Stimulated activated CD8-positive, alpha-beta memory T cell treated with anti-CD3 and anti-CD28 coated beads, Interleukin-7, amount 100 ng/mL, for 4 hours (primary cell): ENCODE measurements at regions not wholly inside any gene's neighbourhood (a gene's known extent, or its start where the extent isn't known, plus 50 kb on each side); places are given as distances from the start of the nearest gene placed in this dataset.
"Not testable (repeated sequence)": the region's sequence is repeated elsewhere in the genome, so short reads cannot be mapped to it uniquely, and the experiment has no call there.

Experiments
- DNase-seq, 2 donors: peaks; one replicate each; pipeline ENCODE4 v3.0.0-alpha.2; 2020; ENCODE audit warnings: low read depth in 2 of 2

DNA sequence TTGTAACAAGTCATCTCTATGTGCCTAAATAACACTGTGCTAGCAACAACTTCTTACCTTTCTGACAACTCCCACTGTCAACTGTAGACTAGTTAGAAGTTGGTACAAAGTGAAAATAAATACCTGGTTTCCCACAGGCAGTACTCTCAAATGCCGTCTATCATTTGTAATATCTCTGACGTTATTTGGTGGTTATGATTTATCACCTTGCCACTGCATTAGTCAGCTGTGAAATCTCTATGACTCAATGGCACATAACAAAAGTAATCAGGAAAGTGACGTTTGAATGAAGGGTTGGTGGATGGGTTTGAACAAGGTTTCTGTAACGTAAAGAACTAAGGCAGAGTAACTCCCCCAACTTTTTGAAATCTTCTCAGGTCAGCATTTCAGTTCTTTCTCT is 592.3 kb downstream of the MAT2B start:
- no peak for DNase-seq

- DNase-seq = no peak
These were observed 593.1 kb downstream of the MAT2B start for GRCh38 chr5:164098531-164098930.

GRCh38 chr5:164098979-164099378 is 593.6 kb downstream of the MAT2B start:
- DNase-seq = no peak

GRCh38 chr5:164115420-164115819 is 610.0 kb downstream of the MAT2B start:
- DNase-seq = no peak

- no peak for DNase-seq
These were observed 614.5 kb downstream of the MAT2B start for GRCh38 chr5:164119806-164120447.

DNA sequence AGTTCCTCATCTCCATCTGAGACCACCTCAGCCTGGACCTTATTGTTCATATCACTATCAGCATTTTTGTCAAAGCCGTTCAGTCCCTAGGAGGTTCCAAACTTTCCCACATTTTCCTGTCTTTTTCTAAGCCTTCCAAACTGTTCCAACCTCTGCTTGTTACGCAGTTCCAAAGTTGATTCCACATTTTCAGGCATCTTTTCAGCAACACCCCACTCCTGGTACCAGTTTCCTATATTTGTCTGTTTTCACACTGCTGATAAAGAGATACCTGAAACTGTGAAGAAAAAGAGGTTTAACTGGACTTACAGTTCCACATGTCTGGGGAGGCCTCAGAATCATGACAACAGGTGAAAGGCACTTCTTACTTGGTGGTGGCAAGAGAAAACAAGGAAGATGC is 622.1 kb downstream of the MAT2B start:
- DNase-seq = no peak

DNA sequence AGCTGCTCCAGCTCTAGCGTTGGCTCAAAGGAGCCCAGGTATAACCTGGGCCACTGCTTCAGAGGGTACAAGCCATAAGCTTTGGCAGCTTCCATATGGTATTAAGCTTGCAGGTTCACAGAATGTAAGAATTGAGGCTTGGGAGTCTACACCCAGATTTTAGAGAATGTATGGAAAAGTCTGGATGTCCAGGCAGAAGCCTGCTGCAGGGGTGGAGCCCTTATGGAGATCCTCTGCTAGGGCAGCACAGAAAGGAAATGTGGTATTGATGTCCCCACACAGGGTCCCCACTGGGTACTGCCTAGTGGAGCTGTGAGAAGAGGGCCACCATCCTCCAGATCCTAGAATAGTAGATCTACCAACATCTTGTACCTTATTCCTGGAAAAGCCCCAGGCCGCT is 626.9 kb downstream of the MAT2B start:
- DNase-seq = no peak

GRCh38 chr5:164137095-164137494 is 631.7 kb downstream of the MAT2B start:
- no peak for DNase-seq

DNA sequence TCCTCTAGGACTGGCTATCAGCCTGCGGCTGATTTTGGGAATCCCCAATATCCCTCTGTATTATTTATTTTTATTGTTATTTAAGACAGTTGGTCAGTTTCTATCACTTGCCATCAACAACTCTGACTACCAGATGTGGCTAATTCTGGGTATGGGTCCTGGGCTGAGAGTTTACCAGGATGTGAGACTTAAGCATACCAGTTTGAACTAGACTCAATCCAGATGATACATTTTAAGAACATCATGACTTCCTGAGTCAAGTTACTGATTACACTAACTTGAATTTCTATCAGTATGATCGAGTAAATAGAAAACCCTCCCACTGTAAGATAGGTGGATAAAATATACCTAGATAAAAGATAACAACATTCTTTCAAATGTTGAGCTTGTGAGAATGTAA is 634.0 kb downstream of the MAT2B start:
- DNase-seq = no peak

GRCh38 chr5:164145458-164145857 is 640.0 kb downstream of the MAT2B start:
- DNase-seq = no peak

DNA sequence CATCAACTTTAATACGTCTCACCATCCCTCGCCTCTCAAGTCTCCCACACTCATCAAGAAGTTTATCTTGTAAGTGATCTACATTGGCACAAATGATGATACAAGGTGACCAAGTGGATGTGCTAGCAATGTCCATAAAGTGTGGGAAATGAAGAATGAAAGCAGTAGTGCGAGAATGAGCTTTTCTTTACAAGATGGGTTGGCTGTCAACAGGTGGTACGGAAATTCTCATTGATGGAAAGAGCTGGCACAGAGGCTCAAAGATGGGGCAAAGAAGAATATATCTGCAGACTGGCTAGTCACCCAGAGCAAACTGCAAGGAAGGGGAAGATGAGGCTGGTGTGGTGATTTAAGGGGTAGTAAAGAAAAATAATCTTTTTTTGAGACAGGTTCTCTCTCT is 640.8 kb downstream of the MAT2B start:
- DNase-seq = no peak

DNA sequence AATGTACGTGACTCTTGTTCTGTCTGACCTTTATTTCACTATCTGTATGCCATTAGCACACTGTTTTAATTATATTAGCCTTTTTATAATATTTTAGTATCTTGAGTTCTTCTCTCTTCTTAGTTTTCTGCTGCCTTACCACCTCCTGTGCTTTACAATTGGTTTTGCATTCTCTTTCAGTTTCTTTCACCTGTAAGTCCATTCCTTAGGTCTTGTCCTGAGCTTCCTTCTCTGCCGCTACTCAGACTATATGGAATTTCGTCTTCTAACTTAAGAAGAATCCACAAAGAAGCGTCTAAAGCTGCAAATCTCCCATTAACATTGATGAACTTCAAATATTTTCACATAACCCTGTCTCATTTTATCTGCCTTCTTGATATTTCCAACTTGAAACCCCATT is 642.9 kb downstream of the MAT2B start:
- DNase-seq = no peak

DNA sequence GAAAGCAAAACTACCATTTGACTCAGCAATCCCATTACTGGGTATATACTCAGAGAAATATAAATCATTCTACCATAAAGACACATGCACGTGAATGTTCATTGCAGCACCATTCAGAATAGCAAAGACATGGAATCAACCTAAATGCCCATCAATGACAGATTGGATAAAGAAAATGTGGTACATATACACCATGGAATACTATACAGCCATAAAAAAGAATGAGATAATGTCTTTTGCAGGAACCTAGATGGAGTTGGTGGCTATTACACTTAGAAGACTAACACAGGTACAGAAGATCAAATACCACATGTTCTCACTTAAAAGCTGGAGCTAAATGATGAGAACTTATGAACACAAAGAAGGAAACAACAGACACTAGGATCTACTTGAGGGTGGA is 647.1 kb downstream of the MAT2B start:
- not testable (repeated sequence) for DNase-seq

DNA sequence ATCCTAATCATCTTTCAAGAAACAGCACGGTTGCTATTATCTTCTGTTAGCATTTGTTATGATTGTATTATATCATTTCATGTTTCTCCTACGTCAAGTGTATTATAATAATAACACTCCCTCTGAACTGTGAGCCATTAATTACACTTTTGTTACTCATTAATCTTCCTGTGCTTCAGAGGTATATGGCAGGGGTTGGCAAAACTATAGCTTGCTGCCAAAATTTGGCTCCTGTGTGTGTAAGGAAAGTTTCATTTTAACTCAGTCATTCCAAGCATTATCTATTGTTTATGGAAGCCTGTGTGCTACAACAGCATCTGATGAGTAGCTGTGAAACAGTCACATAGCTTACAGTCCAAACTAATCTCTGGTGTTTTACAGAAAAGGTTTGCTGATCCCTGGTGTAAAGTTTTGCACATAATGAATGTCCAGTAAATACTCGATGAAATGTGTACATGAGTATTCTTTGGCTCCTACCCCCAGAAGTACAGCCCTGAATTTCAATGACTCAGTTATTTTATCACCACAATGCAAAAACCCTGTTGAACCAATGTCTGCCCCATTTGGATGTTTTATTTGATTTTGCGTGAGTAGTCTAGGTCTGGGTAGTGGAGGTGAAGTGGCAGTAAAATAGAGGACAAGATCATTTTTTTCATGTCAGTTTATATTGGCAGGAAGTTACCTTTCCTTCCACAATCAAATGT is 648.2 kb downstream of the MAT2B start:
- no peak for DNase-seq

DNA sequence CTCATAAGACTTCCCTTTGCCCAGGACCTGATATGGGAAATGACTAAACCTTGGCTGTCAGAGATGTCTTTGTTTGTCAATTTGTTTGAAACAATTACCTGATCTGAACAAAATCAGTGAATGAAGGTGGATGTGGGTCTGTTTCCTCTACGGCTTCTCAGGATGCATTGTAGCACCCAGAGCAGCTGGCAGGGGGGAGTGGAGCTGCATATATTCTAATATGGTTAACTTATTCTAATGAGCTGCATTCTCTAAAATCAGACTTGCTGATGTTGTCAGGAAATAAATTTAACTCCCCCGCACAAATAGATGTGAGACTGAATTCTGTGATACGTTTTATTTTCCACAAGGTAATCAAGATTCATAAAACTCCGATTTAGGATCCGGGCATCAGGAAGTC is 665.4 kb downstream of the MAT2B start:
- DNase-seq = no peak

- DNase-seq = no peak
These were observed 669.7 kb downstream of the MAT2B start for GRCh38 chr5:164175083-164175482.

GRCh38 chr5:164179406-164179805 is 674.0 kb downstream of the MAT2B start:
- DNase-seq = no peak

- no peak for DNase-seq
These were observed 676.2 kb downstream of the MAT2B start for GRCh38 chr5:164181604-164182003.

DNA sequence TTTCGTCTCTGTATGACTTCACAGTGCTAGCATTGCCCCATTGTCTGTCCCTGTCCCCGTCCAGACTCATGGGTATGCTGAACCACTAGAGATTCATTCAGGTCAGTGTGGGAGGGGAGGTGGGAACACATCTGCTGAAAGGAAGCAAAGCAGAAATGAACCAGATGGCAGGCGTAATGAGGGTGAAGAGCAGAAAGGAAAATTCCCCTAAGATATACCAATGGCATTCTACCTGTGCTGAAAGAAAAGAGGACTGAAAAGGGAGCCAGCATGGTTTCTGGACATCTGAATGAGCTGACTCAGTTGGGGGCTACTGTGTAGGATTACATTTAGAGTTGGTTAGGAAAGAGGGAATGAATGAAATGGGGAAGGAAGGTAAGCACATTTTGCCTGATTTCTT is 678.7 kb downstream of the MAT2B start:
- DNase-seq = no peak

DNA sequence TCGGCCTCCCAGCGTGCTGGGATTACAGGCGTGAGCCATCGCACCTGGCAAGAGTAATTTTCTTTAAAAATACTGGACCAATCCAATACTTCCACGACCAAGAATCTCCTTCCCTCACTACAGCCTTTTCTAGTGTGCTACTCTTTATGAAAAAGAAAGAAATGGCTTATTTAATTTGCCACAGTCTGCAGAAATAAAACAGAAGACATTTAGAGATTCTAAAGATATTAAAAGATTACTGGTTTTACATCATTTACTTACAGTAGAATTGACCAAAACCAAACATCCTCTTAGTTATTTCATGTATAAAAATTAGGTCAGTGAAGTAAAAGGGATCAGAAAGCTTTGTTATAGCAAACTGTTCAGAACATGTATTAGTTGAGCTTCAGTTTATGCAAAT is 679.6 kb downstream of the MAT2B start:
- DNase-seq = no peak

GRCh38 chr5:164186550-164186949 is 681.1 kb downstream of the MAT2B start:
- DNase-seq = no peak

- DNase-seq = no peak
These were observed 682.4 kb downstream of the MAT2B start for GRCh38 chr5:164187785-164188184.

DNA sequence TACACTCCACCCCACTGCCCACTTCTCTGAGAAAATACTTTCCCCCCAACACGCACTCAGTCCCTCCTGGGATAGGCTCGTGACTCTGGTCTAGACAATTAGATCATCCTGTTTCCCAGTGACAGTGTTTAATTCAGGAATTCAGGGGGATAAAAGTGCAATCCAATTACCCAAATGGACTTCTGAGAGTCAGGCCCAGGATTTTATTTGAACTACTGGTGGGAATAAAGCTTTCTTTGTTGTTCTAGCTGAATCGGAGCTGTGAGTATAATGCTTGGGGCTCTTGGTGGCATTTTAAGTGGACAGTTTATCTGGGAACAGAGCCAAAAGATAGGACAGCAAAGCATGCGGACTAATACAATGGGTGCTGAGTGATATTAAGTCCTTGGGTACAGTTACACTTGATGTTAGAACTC is 683.3 kb downstream of the MAT2B start:
- no peak for DNase-seq

- no peak for DNase-seq
These were observed 685.8 kb downstream of the MAT2B start for GRCh38 chr5:164191240-164191639.
